T-helper 2 cell (primary cell): ENCODE measurements at regions not wholly inside any gene's neighbourhood (a gene's known extent, or its start where the extent isn't known, plus 50 kb on each side); places are given as distances from the start of the nearest gene placed in this dataset.
A peak's percentile ranks its signal among the peaks of the same experiment; 100 is the strongest.
"Not testable (repeated sequence)": the region's sequence is repeated elsewhere in the genome, so short reads cannot be mapped to it uniquely, and the experiment has no call there.

ENCODE experiments used
- DNase-seq, 5 experiments: peaks; one replicate each; pipeline versions ENCODE4 v3.0.0 to v3.0.0-alpha.2; 2012 to 2022

GRCh38 chr18:61676773-61677434 lies 215.9 kb downstream of the RNF152 start:
- DNase-seq = no peak

GRCh38 chr18:61669320-61669719 lies 223.5 kb downstream of the RNF152 start:
- DNase-seq = no peak

- DNase-seq = no peak
These were observed 225.8 kb downstream of the RNF152 start for GRCh38 chr18:61666876-61667590.

GRCh38 chr18:61664419-61665084 lies 228.3 kb downstream of the RNF152 start:
- no peak for DNase-seq

- no peak for DNase-seq
These were observed 230.1 kb downstream of the RNF152 start for GRCh38 chr18:61662726-61663125.

- DNase-seq = no peak
These were observed 234.4 kb downstream of the RNF152 start for GRCh38 chr18:61658431-61658830.

- no peak for DNase-seq
These were observed 235.6 kb downstream of the RNF152 start for GRCh38 chr18:61657066-61657732.

- no peak for DNase-seq
These were observed 237.2 kb downstream of the RNF152 start for GRCh38 chr18:61655630-61656029.

- DNase-seq = no peak
These were observed 238.8 kb downstream of the RNF152 start for GRCh38 chr18:61653823-61654551.

GRCh38 chr18:61651880-61652268 lies 240.9 kb downstream of the RNF152 start:
- DNase-seq = no peak

GRCh38 chr18:61651145-61651879 lies 241.5 kb downstream of the RNF152 start:
- no peak for DNase-seq

GRCh38 chr18:61643884-61644647 lies 248.7 kb downstream of the RNF152 start:
- DNase-seq = no peak

GRCh38 chr18:61639886-61640285 lies 252.9 kb downstream of the RNF152 start:
- DNase-seq = no peak

GRCh38 chr18:61637905-61638595 lies 254.8 kb downstream of the RNF152 start:
- no peak for DNase-seq

- DNase-seq = no peak
These were observed 255.5 kb downstream of the RNF152 start for GRCh38 chr18:61637319-61637718.

- peak in 2 of 5 experiments; percentile 7 to 32 for DNase-seq
These were observed 256.8 kb downstream of the RNF152 start for GRCh38 chr18:61635901-61636528.

GRCh38 chr18:61628085-61628484 lies 264.7 kb downstream of the RNF152 start:
- DNase-seq = no peak

GRCh38 chr18:61624631-61625030 lies 268.2 kb downstream of the RNF152 start:
- DNase-seq = not testable (repeated sequence)

GRCh38 chr18:61619783-61620182 lies 273.0 kb downstream of the RNF152 start:
- DNase-seq = no peak

GRCh38 chr18:61618816-61619215 lies 274.0 kb downstream of the RNF152 start:
- DNase-seq = no peak
